DMS153 treated with DMSO at 0.1 percent for 48 hours (cell line): ENCODE measurements at regions not wholly inside any gene's neighbourhood (a gene's known extent, or its start where the extent isn't known, plus 50 kb on each side); places are given as distances from the start of the nearest gene placed in this dataset.

Experiments used
- DNase-seq: peaks from one replicate; lab custom pipeline; 2025; ENCODE audit not compliant: unreplicated experiment; lab: John Stamatoyannopoulos, UW

- DNase-seq = no peak
These were observed 213.9 kb downstream of the SOX4 start for GRCh38 chr6:21807299-21808044.

- DNase-seq = no peak
These were observed 214.5 kb downstream of the SOX4 start for GRCh38 chr6:21808045-21808470.

GRCh38 chr6:21808551-21809242, 215.1 kb downstream of the SOX4 start:
- peak; percentile 67 for DNase-seq

- DNase-seq = no peak
These were observed 217.9 kb downstream of the SOX4 start for GRCh38 chr6:21811484-21811883.

GRCh38 chr6:21816231-21816630, 222.7 kb downstream of the SOX4 start:
- no peak for DNase-seq

- DNase-seq = no peak
These were observed 226.9 kb downstream of the SOX4 start for GRCh38 chr6:21820442-21820841.

GRCh38 chr6:21823371-21823770, 229.8 kb downstream of the SOX4 start:
- no peak for DNase-seq

GRCh38 chr6:21824431-21825177, 231.1 kb downstream of the SOX4 start:
- peak; percentile 63 for DNase-seq

GRCh38 chr6:21826023-21826422, 232.5 kb downstream of the SOX4 start:
- DNase-seq = no peak

- no peak for DNase-seq
These were observed 233.4 kb downstream of the SOX4 start for GRCh38 chr6:21826904-21827303.

- no peak for DNase-seq
These were observed 234.1 kb downstream of the SOX4 start for GRCh38 chr6:21827425-21828202.

- DNase-seq = no peak
These were observed 235.2 kb downstream of the SOX4 start for GRCh38 chr6:21828704-21829103.

GRCh38 chr6:21829126-21829525, 235.6 kb downstream of the SOX4 start:
- DNase-seq = no peak

- DNase-seq = no peak
These were observed 238.2 kb downstream of the SOX4 start for GRCh38 chr6:21831521-21832291.

- no peak for DNase-seq
These were observed 242.7 kb downstream of the SOX4 start for GRCh38 chr6:21836277-21836676.

- no peak for DNase-seq
These were observed 243.3 kb downstream of the SOX4 start for GRCh38 chr6:21836772-21837425.

- no peak for DNase-seq
These were observed 246.9 kb downstream of the SOX4 start for GRCh38 chr6:21840428-21840827.

- peak; percentile 36 for DNase-seq
These were observed 249.5 kb downstream of the SOX4 start for GRCh38 chr6:21842875-21843645.
